Brain microvascular endothelial cell (primary cell): ENCODE measurements at regions not wholly inside any gene's neighbourhood (a gene's known extent, or its start where the extent isn't known, plus 50 kb on each side); places are given as distances from the start of the nearest gene placed in this dataset.
A peak's percentile ranks its signal among the peaks of the same experiment; 100 is the strongest.

ENCODE experiments used
- DNase-seq: peaks from one replicate; pipeline ENCODE4 v3.0.0-alpha.2; 2020
- H3K27ac ChIP-seq: fragments of 250-450 bp; sonication (Bioruptor Pico); 2 replicates; pipeline ENCODE4 v1.5.1; 2020; ENCODE audit warnings: mild to moderate bottlenecking, moderate library complexity
- H3K27me3 ChIP-seq: fragments of 250-450 bp; sonication (Bioruptor Pico); replicated peaks from 2 replicates; pipeline ENCODE4 v1.5.1; 2020; ENCODE audit warnings: mild to moderate bottlenecking
- H3K36me3 ChIP-seq: fragments of 250-450 bp; sonication (Bioruptor Pico); replicated peaks from 2 replicates; pipeline ENCODE4 v1.5.1; 2020; ENCODE audit warnings: mild to moderate bottlenecking
- H3K4me3 ChIP-seq: 2 replicates; pipeline ENCODE4 v1.5.1; 2011; ENCODE audit warnings: low read depth, mild to moderate bottlenecking, control low read depth, low read length, moderate library complexity
- CTCF ChIP-seq: IDR thresholded peaks from 2 replicates; pipeline ENCODE4 v1.5.1; 2011; ENCODE audit warnings: low read depth, mild to moderate bottlenecking, moderate library complexity, low read length, control low read depth, inconsistent platforms; ENCODE audit errors: missing control alignments
- in situ Hi-C: cut with HindIII; loops from 2 replicates; pipeline ENCODE4 v1.10.0; 2017; ENCODE audit warnings: low sequenced_read_pairs, low pct_ligation_motif_present

- no peak overlapping the region for H3K27ac ChIP-seq
- no peaks in the 10 kb centered on the region for H3K36me3 ChIP-seq
- H3K27me3 ChIP-seq, result no peaks in the 10 kb centered on the region
- TF ChIP-seq CTCF, result no peak
- no peak overlapping the region for H3K4me3 ChIP-seq
- peak; percentile 16 for DNase-seq
- in situ Hi-C loops, result no loop called here
Observed at GRCh38 chr12:92421701-92422100, 276.1 kb upstream of the BTG1 start.

- H3K27ac ChIP-seq, result no peak overlapping the region
- no peak for TF ChIP-seq CTCF
- no peaks in the 10 kb centered on the region for H3K36me3 ChIP-seq
- H3K4me3 ChIP-seq, result no peak overlapping the region
- H3K27me3 ChIP-seq, result no peaks in the 10 kb centered on the region
- no peak for DNase-seq
- in situ Hi-C loops, result no loop called here
Observed at GRCh38 chr12:92421042-92421441, 275.4 kb upstream of the BTG1 start.

GRCh38 chr12:92419201-92419600 lies 273.6 kb upstream of the BTG1 start:
- no peak for TF ChIP-seq CTCF
- in situ Hi-C loops, result no loop called here
- no peak overlapping the region for H3K4me3 ChIP-seq

GRCh38 chr12:92418381-92418780 lies 272.7 kb upstream of the BTG1 start:
- Histone ChIP-seq H3K27ac (no peak overlapping the region), H3K36me3 (no peaks in the 10 kb centered on the region), H3K4me3 (no peak overlapping the region), H3K27me3 (no peaks in the 10 kb centered on the region)
- no peak for DNase-seq
- in situ Hi-C loops, result no loop called here
- no peak for TF ChIP-seq CTCF

More at GRCh38 chr12:92419201-92419600, 273.6 kb upstream of the BTG1 start:
- H3K36me3 ChIP-seq, result no peaks in the 10 kb centered on the region
- DNase-seq, result no peak
- no peak overlapping the region for H3K27ac ChIP-seq
- H3K27me3 ChIP-seq, result no peaks in the 10 kb centered on the region

GRCh38 chr12:92417373-92417772 lies 271.7 kb upstream of the BTG1 start:
- no peaks in the 10 kb centered on the region for H3K36me3 ChIP-seq
- no peak overlapping the region for H3K27ac ChIP-seq
- TF ChIP-seq CTCF, result no peak
- in situ Hi-C loops, result no loop called here
- DNase-seq, result no peak
- no peak overlapping the region for H3K4me3 ChIP-seq
- H3K27me3 ChIP-seq, result no peaks in the 10 kb centered on the region

GRCh38 chr12:92416385-92416812 lies 270.8 kb upstream of the BTG1 start:
- no peak for TF ChIP-seq CTCF
- Histone ChIP-seq H3K27me3 (no peaks in the 10 kb centered on the region), H3K36me3 (no peaks in the 10 kb centered on the region), H3K4me3 (no peak overlapping the region), H3K27ac (no peak overlapping the region)
- in situ Hi-C loops, result no loop called here
- DNase-seq, result no peak
